DMS 273 (cell line): ENCODE measurements at regions not wholly inside any gene's neighbourhood (a gene's known extent, or its start where the extent isn't known, plus 50 kb on each side); places are given as distances from the start of the nearest gene placed in this dataset.
"Not testable (repeated sequence)": the region's sequence is repeated elsewhere in the genome, so short reads cannot be mapped to it uniquely, and the experiment has no call there.

Source experiments
- DNase-seq: peaks from one replicate; lab custom pipeline; 2025; ENCODE audit not compliant: unreplicated experiment; lab: John Stamatoyannopoulos, UW

DNA sequence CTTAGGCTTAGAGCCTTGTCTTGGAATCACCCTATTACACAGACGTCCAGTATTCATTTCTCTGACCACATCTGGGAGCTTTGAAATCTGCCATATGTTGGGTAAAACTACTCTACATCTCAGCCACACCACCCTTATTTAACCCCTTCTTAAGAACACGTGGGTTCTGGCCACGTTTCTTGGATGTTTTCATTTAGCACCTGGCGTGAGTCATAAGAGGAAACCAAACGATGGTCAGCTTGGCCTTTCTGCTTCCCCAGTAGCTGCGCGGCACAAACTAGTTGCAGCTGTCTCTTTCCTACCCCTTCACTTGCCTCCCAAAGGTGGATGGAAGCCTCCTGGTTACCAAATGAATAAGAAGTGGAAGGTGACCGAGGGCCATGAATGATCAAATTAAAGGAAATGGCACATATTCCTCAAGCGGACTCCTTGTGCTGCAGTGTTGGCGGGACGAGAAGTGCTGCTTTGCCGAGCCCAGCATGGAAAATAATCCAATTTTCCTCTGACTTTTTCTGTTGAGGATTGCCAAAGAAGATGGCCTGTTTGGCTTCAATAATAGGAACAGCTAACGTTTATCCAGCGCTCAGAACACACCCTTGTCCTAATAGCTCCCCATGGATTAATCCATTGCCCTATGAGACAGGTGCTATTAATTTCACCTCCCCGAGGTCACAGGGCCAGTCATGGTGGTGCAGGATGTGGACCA, 154.1 kb downstream of the ZNF664 start:
- no peak for DNase-seq

DNA sequence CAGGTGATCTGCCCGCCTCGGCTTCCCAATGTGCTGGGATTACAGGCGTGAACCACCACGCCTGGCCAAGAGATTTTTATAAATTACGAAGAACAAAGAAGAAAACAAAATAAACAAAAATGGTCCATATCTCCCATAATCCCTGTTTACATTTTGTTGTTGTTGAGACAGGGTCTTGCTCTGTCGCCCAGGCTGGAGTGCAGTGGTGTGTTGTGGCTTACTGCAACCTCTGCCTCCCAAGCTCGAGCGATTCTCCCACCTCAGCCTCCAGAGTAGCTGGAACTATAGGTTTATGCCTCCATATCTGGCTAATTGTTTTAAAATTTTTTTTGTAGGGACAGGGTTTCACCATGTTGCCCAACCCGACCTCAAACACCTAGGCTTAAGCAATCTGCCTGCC, 156.1 kb downstream of the ZNF664 start:
- DNase-seq: no peak

- no peak for DNase-seq
Measured at GRCh38 chr12:124130691-124131591, 157.9 kb downstream of the ZNF664 start.

DNA sequence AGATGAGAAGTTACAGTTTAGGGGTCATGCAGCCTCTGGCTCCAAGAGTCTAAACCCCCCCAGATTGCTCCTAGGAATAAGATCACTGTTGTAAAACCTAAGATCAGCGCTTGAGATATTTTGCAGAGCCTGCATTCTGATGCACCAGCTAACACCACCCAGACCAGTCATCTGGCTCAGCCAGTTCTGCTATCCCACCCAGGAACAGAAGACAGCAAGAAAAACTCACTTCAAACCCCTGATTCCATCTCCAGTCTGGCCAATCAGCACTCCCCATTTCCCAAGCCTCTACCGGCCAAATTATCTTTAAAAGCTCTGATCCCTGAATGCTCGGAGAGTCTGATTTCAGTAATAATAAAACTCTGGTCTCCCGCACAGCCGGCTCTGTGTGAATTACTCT, 158.6 kb downstream of the ZNF664 start:
- DNase-seq: no peak

DNA sequence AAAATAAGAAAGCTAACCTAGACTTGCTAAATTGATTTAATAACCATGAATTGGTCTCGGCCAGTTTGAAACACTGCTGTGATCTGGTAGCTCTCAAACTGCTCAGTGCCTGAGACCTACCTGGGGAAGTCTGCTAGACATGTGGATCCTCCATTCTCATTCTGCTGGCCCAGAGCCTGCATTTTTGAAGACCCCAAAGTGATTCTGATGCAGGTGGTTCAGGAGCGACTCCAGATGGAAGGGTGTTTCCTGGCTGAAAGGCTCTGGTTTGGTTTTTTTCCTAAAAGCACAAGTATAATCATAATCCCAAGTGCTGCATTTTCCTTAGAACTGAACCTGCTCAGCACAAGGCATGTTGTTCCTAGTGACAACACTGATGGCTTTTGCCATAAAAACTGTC, 159.5 kb downstream of the ZNF664 start:
- DNase-seq: no peak

- DNase-seq: no peak
Measured at GRCh38 chr12:124136796-124137195, 158.1 kb upstream of the RFLNA start.

DNA sequence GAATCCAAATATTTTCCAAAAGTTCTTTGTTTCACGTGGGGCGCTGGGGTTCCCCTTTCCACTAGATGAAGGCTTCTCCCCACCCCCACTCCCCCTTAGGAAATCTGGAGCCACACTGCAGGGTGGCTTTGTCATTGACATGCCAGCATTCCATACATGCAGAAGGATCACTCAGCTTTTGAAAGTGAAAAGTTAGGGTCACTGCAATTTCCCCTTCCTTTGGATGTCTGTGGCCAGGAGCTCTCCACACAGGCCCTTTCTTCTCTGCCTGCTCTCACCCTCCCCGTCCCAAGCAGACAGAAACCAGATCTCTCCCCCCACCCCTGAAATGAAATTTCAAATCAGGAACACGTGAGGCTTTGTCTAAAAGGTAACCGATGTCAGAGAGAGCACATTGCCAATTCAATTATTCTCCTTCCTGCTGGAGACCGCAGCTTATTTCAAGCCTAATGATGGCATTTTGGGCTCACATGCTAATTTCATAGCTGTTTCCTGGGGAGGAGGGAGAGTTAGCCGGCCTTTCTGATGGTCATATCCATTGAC, 153.9 kb upstream of the RFLNA start:
- no peak for DNase-seq

DNA sequence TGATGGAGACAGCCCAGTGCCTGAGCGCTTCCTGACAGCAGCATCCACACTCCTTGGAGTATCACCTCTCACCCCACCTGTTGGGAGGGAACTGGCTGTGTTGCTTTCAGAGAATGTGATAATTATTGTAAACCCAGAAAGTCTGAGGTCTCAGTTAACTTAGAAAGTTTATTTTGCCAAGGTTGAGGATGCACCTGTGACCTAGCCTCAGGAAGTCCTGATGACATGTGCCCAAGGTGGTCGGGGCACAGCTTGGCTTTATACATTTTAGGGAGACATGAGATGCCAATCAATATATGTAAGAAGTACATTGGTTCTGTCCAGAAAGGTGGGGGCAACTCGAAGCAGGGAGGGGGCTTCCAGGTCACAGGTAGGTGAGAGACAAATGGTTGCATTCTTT, 153.3 kb upstream of the RFLNA start:
- DNase-seq: not testable (repeated sequence)

DNA sequence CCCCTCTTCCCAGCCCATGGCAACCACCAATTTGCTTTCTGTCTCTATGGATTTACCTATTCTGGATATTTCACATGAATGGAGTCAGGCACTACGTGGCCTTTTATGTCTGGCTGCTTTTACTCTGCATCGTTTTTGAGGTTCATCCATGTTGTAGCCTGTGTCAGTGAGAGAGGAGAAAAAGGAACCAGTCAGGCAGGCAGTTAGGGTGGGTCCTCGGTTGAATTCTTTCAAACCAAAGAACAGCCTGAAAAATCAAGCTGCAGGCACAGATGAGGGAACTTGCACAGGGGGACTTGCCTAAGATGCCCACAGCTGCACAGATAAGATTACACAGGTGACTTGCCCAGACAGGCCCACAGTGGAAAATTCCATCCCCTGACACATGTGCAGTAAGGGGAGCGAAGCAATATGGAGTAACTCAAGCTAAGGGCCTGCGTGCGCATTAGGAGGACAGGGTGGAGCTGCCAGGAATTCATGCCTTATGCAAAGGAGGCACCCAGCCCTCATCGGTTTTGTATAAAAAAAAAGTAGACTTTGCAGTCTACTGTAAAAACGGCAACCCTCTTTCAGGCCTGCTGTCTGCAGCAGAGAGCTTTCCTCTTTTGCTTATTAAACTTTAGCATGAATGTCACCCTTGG, 152.4 kb upstream of the RFLNA start:
- DNase-seq: no peak

GRCh38 chr12:124143726-124144125, 151.2 kb upstream of the RFLNA start:
- DNase-seq: no peak

- DNase-seq: no peak
Measured at GRCh38 chr12:124144531-124145194, 150.2 kb upstream of the RFLNA start.

- DNase-seq: no peak
Measured at GRCh38 chr12:124147027-124147426, 147.9 kb upstream of the RFLNA start.

DNA sequence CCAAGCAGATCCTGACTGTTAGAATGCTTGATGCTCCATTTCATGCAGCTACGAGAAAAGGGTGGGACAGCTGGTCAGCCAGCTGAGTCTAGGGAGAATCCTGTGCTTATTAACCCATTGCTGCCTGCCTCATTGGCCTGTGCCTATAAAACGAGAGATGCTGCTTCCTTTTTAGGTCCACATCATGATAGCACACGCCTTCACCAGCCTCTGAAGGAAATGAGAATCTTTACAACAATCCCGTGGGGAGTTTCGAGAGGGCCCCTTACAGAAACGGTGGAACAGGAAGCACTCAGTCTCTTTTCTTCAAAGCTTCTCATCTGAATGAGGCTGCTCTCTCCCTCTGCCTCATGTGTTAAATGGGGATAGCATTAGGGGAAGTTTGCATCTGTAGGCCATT, 147.3 kb upstream of the RFLNA start:
- DNase-seq: peak; percentile 11

DNA sequence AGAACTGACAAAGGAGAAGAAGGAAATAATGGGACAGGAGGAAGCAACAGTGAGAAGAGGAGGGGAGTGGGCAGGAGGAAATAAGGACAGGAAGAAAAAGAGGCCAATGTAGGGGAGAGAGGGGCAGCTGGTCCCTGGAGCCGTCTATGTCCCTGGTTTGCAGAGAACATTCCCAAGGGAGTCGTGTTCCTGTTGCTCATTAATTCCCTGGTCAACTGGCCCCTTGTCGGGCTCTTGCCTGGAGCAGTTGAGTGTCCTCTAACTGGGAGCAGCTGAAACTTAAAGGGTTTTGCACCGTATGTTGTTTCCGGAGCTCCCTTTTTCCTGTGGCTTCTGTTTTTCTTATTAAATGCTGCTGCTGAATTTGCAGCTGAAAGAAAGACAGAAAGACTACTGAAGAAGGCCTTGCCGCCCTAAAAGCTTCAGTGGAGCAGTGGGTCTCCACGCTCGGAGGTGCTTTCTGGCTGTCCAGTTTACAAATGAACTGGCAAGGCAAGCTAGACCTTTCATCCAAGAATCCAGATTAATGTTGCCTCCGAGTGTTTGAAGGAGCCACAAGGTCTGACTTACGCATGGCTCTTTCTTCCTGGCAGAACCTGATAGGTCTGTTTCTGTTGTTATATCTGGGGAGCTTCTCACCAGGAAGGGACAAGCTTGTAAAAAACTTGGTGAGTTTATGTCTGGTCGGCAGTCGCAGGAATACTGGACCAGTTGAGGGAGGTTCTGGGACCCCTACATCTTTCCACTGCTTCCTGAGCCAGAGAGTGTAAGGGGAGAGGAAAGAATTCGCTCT, 146.2 kb upstream of the RFLNA start:
- no peak for DNase-seq

DNA sequence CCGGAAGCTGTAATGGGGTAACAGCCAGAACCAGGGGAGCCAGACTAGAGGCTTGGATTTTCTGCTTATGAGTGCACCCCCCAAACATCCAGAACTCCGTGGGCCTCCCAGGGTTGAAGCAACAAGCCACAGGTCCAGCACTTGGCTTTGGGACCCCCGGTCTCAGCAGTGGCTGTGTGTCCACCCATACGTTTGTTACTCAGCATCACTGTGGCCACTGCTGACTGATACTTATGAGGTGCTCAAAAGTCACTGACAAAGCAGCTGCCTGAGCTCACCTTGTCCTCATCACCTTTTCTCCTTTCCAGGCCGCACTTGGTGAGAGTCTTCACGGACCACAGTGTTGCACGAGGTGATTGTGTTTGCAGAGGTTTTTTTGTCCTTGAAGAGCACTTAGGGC, 145.6 kb upstream of the RFLNA start:
- no peak for DNase-seq

DNA sequence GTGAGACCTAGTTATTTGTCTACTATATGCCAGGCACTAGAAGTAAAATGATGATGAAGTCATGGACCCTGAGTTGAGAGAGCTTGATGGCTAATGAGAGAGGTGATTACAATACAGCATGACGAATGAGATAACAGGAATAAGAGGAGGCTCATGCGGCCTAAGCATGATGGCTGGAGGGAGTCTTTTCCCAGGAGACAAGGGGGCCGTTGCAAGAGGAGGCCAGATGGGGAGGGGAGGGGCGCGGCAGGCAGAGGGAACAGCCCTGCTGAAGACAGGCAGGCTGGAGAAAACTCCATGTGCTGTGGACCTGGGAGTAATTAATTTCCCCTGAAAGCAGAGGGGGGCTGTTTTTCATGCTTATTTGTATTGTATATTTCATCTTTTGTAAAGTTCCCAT, 144.7 kb upstream of the RFLNA start:
- DNase-seq: peak; percentile 80

- DNase-seq: no peak
Measured at GRCh38 chr12:124151583-124151982, 143.3 kb upstream of the RFLNA start.

- peak; percentile 30 for DNase-seq
Measured at GRCh38 chr12:124152731-124153130, 142.2 kb upstream of the RFLNA start.

DNA sequence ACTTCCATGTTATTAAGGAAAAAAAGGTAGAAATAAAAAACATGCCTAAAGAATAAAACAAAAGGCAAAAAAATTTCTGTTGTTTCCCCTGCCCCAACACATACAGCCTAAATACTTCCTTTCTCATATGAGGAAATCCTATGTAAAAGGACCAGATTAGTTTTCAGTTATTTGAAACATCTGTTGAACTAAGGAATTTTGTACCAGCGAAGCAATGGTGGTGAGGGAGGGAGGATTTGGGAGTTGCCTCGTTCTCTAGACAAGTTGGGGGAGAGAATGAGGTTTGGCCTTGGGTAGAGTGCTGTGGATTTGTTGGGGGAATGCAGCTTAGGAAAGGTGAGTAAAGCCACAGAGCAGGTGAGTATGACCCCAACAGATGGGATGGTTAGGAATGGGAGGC, 141.5 kb upstream of the RFLNA start:
- no peak for DNase-seq

GRCh38 chr12:124157406-124157805, 137.5 kb upstream of the RFLNA start:
- DNase-seq: no peak
